HEK293 (cell line): ENCODE measurements at regions not wholly inside any gene's neighbourhood (a gene's known extent, or its start where the extent isn't known, plus 50 kb on each side); places are given as distances from the start of the nearest gene placed in this dataset.

ENCODE experiments used
- CTCF ChIA-PET: fragments of 350-600 bp; formaldehyde crosslinking; extraction: SDS; loops from one replicate; lab custom pipeline; 2021; ENCODE audit warnings: antibody characterized with exemption; lab: Yijun Ruan, JAX
- POLR2A ChIA-PET: fragments of 300-600 bp; formaldehyde crosslinking; extraction: SDS; loops from one replicate; lab custom pipeline; 2020; ENCODE audit warnings: antibody characterized with exemption, inconsistent platforms; lab: Yijun Ruan, JAX
- H3K27ac ChIP-seq: fragments of 200-500 bp; sonication (Bioruptor generic); 2 replicates; pipeline ENCODE4 v1.5.1; 2014; ENCODE audit warnings: low read depth, low read length, control low read depth, inconsistent platforms; ENCODE audit errors: extremely low read depth
- H3K36me3 ChIP-seq, 2 experiments: fragments of 200-500 bp in 1 of 2; sonication (Bioruptor generic) in 1 of 2; 1 replicate in 1 of 2; 2 replicates in 1 of 2; pipeline ENCODE4 v1.5.1; 2014 to 2017; ENCODE audit warnings: inconsistent platforms in 2 of 2, low read length in 2 of 2; ENCODE audit not compliant: control insufficient read depth in 2 of 2, insufficient read depth in 1 of 2
- H3K4me1 ChIP-seq: fragments of 200-500 bp; sonication (Bioruptor generic); 2 replicates; pipeline ENCODE4 v1.5.1; 2014; ENCODE audit warnings: mild to moderate bottlenecking, low read length, inconsistent platforms; ENCODE audit not compliant: control insufficient read depth, insufficient read depth
- H3K4me3 ChIP-seq: 2 replicates; pipeline ENCODE4 v1.5.1; 2011; ENCODE audit warnings: low read depth, mild to moderate bottlenecking, control low read depth, low read length, moderate library complexity
- H3K9me3 ChIP-seq: fragments of 200-500 bp; sonication (Bioruptor generic); 2 replicates; pipeline ENCODE4 v1.5.1; 2014; ENCODE audit warnings: low read depth, low read length, inconsistent platforms; ENCODE audit not compliant: control insufficient read depth, insufficient read depth
- EGR2 ChIP-seq: fragments of 450-650 bp; formaldehyde crosslinking; IDR thresholded peaks from 2 replicates; pipeline ENCODE4 v1.5.1; 2016; ENCODE audit warnings: low read depth, missing biosample characterization, missing genetic modification characterization
- PRDM6 ChIP-seq: fragments of 450-650 bp; formaldehyde crosslinking; IDR thresholded peaks from 2 replicates; pipeline ENCODE4 v1.5.1; 2017; ENCODE audit warnings: missing biosample characterization, missing genetic modification characterization
- SP2 ChIP-seq: fragments of 450-650 bp; formaldehyde crosslinking; IDR thresholded peaks from 2 replicates; pipeline ENCODE4 v1.5.1; 2016; ENCODE audit warnings: missing biosample characterization, missing genetic modification characterization
- SP7 ChIP-seq: fragments of 450-650 bp; formaldehyde crosslinking; IDR thresholded peaks from 2 replicates; pipeline ENCODE4 v1.5.1; 2016; ENCODE audit warnings: missing biosample characterization, missing genetic modification characterization
- ZNF114 ChIP-seq: fragments of 450-650 bp; formaldehyde crosslinking; IDR thresholded peaks from 2 replicates; pipeline ENCODE4 v1.5.0; 2017; ENCODE audit warnings: missing biosample characterization, missing genetic modification characterization
- ZNF155 ChIP-seq: fragments of 450-650 bp; formaldehyde crosslinking; IDR thresholded peaks from 2 replicates; pipeline ENCODE4 v1.5.1; 2016; ENCODE audit warnings: missing biosample characterization, missing genetic modification characterization
- ZNF24 ChIP-seq: fragments of 450-650 bp; formaldehyde crosslinking; IDR thresholded peaks from 2 replicates; pipeline ENCODE4 v1.5.1; 2016; ENCODE audit warnings: missing biosample characterization, missing genetic modification characterization
- ZNF26 ChIP-seq: fragments of 450-650 bp; formaldehyde crosslinking; IDR thresholded peaks from 2 replicates; pipeline ENCODE4 v1.5.1; 2016; ENCODE audit warnings: missing biosample characterization, missing genetic modification characterization
- ZNF350 ChIP-seq: fragments of 450-650 bp; formaldehyde crosslinking; IDR thresholded peaks from 2 replicates; pipeline ENCODE4 v1.5.0; 2017; ENCODE audit warnings: missing biosample characterization, mild to moderate bottlenecking, missing genetic modification characterization
- ZNF473 ChIP-seq: fragments of 450-650 bp; formaldehyde crosslinking; IDR thresholded peaks from 2 replicates; pipeline ENCODE4 v1.5.1; 2017; ENCODE audit warnings: missing biosample characterization, missing genetic modification characterization
- ZNF530 ChIP-seq: fragments of 450-650 bp; formaldehyde crosslinking; IDR thresholded peaks from 2 replicates; pipeline ENCODE4 v1.5.1; 2016; ENCODE audit warnings: low read depth, missing biosample characterization, missing genetic modification characterization
- ZNF660 ChIP-seq: fragments of 450-650 bp; IDR thresholded peaks from 2 replicates; pipeline ENCODE4 v1.5.1; 2018; ENCODE audit warnings: missing biosample characterization, mild to moderate bottlenecking, missing genetic modification characterization
- ZNF664 ChIP-seq: fragments of 450-650 bp; formaldehyde crosslinking; IDR thresholded peaks from 2 replicates; pipeline ENCODE4 v1.5.1; 2016; ENCODE audit warnings: missing biosample characterization, missing genetic modification characterization
- ZNF670 ChIP-seq: fragments of 450-650 bp; formaldehyde crosslinking; IDR thresholded peaks from 2 replicates; pipeline ENCODE4 v1.5.1; 2016; ENCODE audit warnings: missing biosample characterization, missing genetic modification characterization, low read depth
- ZNF747 ChIP-seq: fragments of 450-650 bp; formaldehyde crosslinking; IDR thresholded peaks from 2 replicates; pipeline ENCODE4 v1.5.1; 2016; ENCODE audit warnings: missing biosample characterization, missing genetic modification characterization
- ZNF791 ChIP-seq: fragments of 450-650 bp; formaldehyde crosslinking; IDR thresholded peaks from 2 replicates; pipeline ENCODE4 v1.5.1; 2016; ENCODE audit warnings: missing biosample characterization, missing genetic modification characterization
- TF ChIP-seq, protein P1 (sequence below): fragments of 450-650 bp; formaldehyde crosslinking; IDR thresholded peaks from 2 replicates; pipeline ENCODE4 v1.5.1; 2017; ENCODE audit warnings: missing biosample characterization, mild to moderate bottlenecking, missing genetic modification characterization, moderate library complexity
- TF ChIP-seq, protein P2 (sequence below): fragments of 450-650 bp; formaldehyde crosslinking; IDR thresholded peaks from 2 replicates; pipeline ENCODE4 v1.5.1; 2016; ENCODE audit warnings: missing biosample characterization, missing genetic modification characterization
- TF ChIP-seq, protein P3 (sequence below): fragments of 450-650 bp; formaldehyde crosslinking; IDR thresholded peaks from 2 replicates; pipeline ENCODE4 v1.5.1; 2016; ENCODE audit warnings: missing biosample characterization, missing genetic modification characterization
- TF ChIP-seq, protein P4 (sequence below): fragments of 450-650 bp; formaldehyde crosslinking; IDR thresholded peaks from 2 replicates; pipeline ENCODE4 v1.5.1; 2016; ENCODE audit warnings: missing biosample characterization, missing genetic modification characterization

GRCh38 chr6:140579918-140580317, 1205.5 kb upstream of the CITED2 start:
- H3K36me3 ChIP-seq: no peaks in the 10 kb centered on the region
- H3K9me3 ChIP-seq: no peaks in the 10 kb centered on the region
- H3K4me1 ChIP-seq: no peaks in the 10 kb centered on the region
- TF ChIP-seq ZNF664 (tag by site-specific recombination) (no peak), ZNF660 (no peak), ZNF473 (tag by site-specific recombination) (no peak), ZNF155 (tag by site-specific recombination) (no peak), ZNF26 (tag by site-specific recombination) (no peak), ZNF791 (tag by site-specific recombination) (no peak), SP2 (tag by site-specific recombination) (no peak), ZNF114 (no peak), ZNF530 (tag by site-specific recombination) (no peak), ZNF350 (no peak), ZNF747 (tag by site-specific recombination) (no peak), PRDM6 (tag by site-specific recombination) (no peak), SP7 (tag by site-specific recombination) (no peak), ZNF24 (tag by site-specific recombination) (no peak), ZNF670 (tag by site-specific recombination) (no peak), EGR2 (tag by site-specific recombination) (no peak)
- TF ChIP-seq, protein P1, sequence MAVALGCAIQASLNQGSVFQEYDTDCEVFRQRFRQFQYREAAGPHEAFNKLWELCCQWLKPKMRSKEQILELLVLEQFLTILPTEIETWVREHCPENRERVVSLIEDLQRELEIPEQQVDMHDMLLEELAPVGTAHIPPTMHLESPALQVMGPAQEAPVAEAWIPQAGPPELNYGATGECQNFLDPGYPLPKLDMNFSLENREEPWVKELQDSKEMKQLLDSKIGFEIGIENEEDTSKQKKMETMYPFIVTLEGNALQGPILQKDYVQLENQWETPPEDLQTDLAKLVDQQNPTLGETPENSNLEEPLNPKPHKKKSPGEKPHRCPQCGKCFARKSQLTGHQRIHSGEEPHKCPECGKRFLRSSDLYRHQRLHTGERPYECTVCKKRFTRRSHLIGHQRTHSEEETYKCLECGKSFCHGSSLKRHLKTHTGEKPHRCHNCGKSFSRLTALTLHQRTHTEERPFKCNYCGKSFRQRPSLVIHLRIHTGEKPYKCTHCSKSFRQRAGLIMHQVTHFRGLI: no peak
- TF ChIP-seq, protein P2, sequence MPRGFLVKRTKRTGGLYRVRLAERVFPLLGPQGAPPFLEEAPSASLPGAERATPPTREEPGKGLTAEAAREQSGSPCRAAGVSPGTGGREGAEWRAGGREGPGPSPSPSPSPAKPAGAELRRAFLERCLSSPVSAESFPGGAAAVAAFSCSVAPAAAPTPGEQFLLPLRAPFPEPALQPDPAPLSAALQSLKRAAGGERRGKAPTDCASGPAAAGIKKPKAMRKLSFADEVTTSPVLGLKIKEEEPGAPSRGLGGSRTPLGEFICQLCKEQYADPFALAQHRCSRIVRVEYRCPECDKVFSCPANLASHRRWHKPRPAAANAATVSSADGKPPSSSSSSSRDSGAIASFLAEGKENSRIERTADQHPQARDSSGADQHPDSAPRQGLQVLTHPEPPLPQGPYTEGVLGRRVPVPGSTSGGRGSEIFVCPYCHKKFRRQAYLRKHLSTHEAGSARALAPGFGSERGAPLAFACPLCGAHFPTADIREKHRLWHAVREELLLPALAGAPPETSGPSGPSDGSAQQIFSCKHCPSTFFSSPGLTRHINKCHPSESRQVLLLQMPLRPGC (tag by site-specific recombination): no peak
- TF ChIP-seq, protein P3, sequence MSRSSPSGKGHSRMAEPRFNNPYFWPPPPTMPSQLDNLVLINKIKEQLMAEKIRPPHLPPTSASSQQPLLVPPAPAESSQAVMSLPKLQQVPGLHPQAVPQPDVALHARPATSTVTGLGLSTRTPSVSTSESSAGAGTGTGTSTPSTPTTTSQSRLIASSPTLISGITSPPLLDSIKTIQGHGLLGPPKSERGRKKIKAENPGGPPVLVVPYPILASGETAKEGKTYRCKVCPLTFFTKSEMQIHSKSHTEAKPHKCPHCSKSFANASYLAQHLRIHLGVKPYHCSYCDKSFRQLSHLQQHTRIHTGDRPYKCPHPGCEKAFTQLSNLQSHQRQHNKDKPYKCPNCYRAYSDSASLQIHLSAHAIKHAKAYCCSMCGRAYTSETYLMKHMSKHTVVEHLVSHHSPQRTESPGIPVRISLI: no peak
- TF ChIP-seq, protein P4, sequence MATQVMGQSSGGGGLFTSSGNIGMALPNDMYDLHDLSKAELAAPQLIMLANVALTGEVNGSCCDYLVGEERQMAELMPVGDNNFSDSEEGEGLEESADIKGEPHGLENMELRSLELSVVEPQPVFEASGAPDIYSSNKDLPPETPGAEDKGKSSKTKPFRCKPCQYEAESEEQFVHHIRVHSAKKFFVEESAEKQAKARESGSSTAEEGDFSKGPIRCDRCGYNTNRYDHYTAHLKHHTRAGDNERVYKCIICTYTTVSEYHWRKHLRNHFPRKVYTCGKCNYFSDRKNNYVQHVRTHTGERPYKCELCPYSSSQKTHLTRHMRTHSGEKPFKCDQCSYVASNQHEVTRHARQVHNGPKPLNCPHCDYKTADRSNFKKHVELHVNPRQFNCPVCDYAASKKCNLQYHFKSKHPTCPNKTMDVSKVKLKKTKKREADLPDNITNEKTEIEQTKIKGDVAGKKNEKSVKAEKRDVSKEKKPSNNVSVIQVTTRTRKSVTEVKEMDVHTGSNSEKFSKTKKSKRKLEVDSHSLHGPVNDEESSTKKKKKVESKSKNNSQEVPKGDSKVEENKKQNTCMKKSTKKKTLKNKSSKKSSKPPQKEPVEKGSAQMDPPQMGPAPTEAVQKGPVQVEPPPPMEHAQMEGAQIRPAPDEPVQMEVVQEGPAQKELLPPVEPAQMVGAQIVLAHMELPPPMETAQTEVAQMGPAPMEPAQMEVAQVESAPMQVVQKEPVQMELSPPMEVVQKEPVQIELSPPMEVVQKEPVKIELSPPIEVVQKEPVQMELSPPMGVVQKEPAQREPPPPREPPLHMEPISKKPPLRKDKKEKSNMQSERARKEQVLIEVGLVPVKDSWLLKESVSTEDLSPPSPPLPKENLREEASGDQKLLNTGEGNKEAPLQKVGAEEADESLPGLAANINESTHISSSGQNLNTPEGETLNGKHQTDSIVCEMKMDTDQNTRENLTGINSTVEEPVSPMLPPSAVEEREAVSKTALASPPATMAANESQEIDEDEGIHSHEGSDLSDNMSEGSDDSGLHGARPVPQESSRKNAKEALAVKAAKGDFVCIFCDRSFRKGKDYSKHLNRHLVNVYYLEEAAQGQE (tag by site-specific recombination): no peak
- ChIA-PET CTCF (interaction anchor here (0.6 kb wide), 1 partner anchor 1324 kb away, joined by 3 read pairs; no protein-coding TSS in a partner anchor), POLR2A (no interaction called here)
- H3K4me3 ChIP-seq: no peak overlapping the region
- no peak overlapping the region for H3K27ac ChIP-seq
